WTC11 (cell line): ENCODE measurements at regions not wholly inside any gene's neighbourhood (a gene's known extent, or its start where the extent isn't known, plus 50 kb on each side); places are given as distances from the start of the nearest gene placed in this dataset.

Experiments used
- ATAC-seq: fragments of 200-7000 bp; cut with Tn5 transposase; 2 replicates; pipeline ENCODE4 v1.10.0; 2021; ENCODE audit warnings: mild to moderate bottlenecking, moderate library complexity
- CTCF ChIA-PET: fragments of 300-600 bp; sonication (Branson Sonifier 250); formaldehyde crosslinking; loops from one replicate; lab custom pipeline; 2021; ENCODE audit warnings: antibody characterized with exemption; lab: Charles Lee
- POLR2A ChIA-PET: fragments of 350-600 bp; sonication (Branson Sonifier 250); formaldehyde crosslinking; loops from one replicate; lab custom pipeline; 2021; ENCODE audit warnings: antibody characterized with exemption; lab: Charles Lee
- DNase-seq: peaks from one replicate; pipeline ENCODE4 v3.0.0; 2021; ENCODE audit warnings: low spot score
- H3K27ac Mint-ChIP-seq: 2 replicates; pipeline ENCODE4 v1.8.0; 2021; ENCODE audit warnings: mixed read lengths
- H3K27me3 Mint-ChIP-seq: 2 replicates; pipeline ENCODE4 v1.8.0; 2021; ENCODE audit warnings: low read depth, mild to moderate bottlenecking, moderate library complexity, mixed read lengths
- H3K36me3 Mint-ChIP-seq: 2 replicates; pipeline ENCODE4 v1.8.0; 2021; ENCODE audit warnings: mixed read lengths
- H3K4me1 Mint-ChIP-seq: 2 replicates; pipeline ENCODE4 v1.8.0; 2022; ENCODE audit warnings: mixed read lengths
- H3K4me3 Mint-ChIP-seq: 2 replicates; pipeline ENCODE4 v1.8.0; 2021; ENCODE audit warnings: mild to moderate bottlenecking, moderate library complexity, mixed read lengths
- H3K9me3 Mint-ChIP-seq: 2 replicates; pipeline ENCODE4 v1.8.0; 2021; ENCODE audit warnings: mixed read lengths
- FOXK1 ChIP-seq: sonication (generic); formaldehyde crosslinking; IDR thresholded peaks from 2 replicates; pipeline ENCODE4 v1.8.0; 2022; ENCODE audit warnings: mild to moderate bottlenecking, moderate library complexity, missing genetic modification reagents
- GTF2I ChIP-seq: fragments of 250-450 bp; sonication (Bioruptor Pico); conservative IDR thresholded peaks from 2 replicates; pipeline ENCODE4 v1.4.0; 2021; ENCODE audit warnings: mild to moderate bottlenecking
- JUN ChIP-seq: sonication (generic); formaldehyde crosslinking; IDR thresholded peaks from 2 replicates; pipeline ENCODE4 v1.8.0; 2023; ENCODE audit warnings: mild to moderate bottlenecking, missing genetic modification reagents
- NFYB ChIP-seq: sonication (generic); formaldehyde crosslinking; conservative IDR thresholded peaks from 2 replicates; pipeline ENCODE4 v1.8.0; 2022; ENCODE audit warnings: low read depth, missing genetic modification reagents
- NR1H2 ChIP-seq: sonication (generic); formaldehyde crosslinking; IDR thresholded peaks from 2 replicates; pipeline ENCODE4 v1.9.0; 2021; ENCODE audit warnings: mild to moderate bottlenecking, moderate library complexity, missing genetic modification reagents
- SP1 ChIP-seq: sonication (generic); formaldehyde crosslinking; conservative IDR thresholded peaks from 2 replicates; pipeline ENCODE4 v1.8.1; 2022; ENCODE audit warnings: missing genetic modification reagents
- TCF7 ChIP-seq: sonication (generic); formaldehyde crosslinking; IDR thresholded peaks from 2 replicates; pipeline ENCODE4 v1.8.0; 2022; ENCODE audit warnings: mild to moderate bottlenecking, low read depth, missing genetic modification reagents, moderate library complexity
- ZNF232 ChIP-seq: sonication (generic); formaldehyde crosslinking; IDR thresholded peaks from 2 replicates; pipeline ENCODE4 v1.8.0; 2022; ENCODE audit warnings: mild to moderate bottlenecking, missing genetic modification reagents
- TF ChIP-seq, protein P1 (sequence below): fragments of 250-450 bp; sonication (Bioruptor Pico); IDR thresholded peaks from 2 replicates; pipeline ENCODE4 v1.9.0; 2021; ENCODE audit warnings: mild to moderate bottlenecking
- TF ChIP-seq, protein P2 (sequence below): sonication (generic); formaldehyde crosslinking; IDR thresholded peaks from 2 replicates; pipeline ENCODE4 v1.8.1; 2022; ENCODE audit warnings: low read depth, mild to moderate bottlenecking, moderate library complexity, missing genetic modification reagents, borderline replicate concordance
- TF ChIP-seq, protein P3 (sequence below): sonication (generic); formaldehyde crosslinking; IDR thresholded peaks from 2 replicates; pipeline ENCODE4 v1.8.1; 2022; ENCODE audit warnings: mild to moderate bottlenecking, missing genetic modification reagents, moderate library complexity, borderline replicate concordance
- TF ChIP-seq, protein P4 (sequence below): fragments of 250-450 bp; sonication (Bioruptor Pico); IDR thresholded peaks from 2 replicates; pipeline ENCODE4 v1.9.0; 2021; ENCODE audit warnings: moderate library complexity, mild to moderate bottlenecking, inconsistent platforms, borderline replicate concordance
- TF ChIP-seq, protein P5 (sequence below): fragments of 250-450 bp; sonication (Bioruptor Pico); IDR thresholded peaks from 2 replicates; pipeline ENCODE4 v1.9.0; 2021; ENCODE audit warnings: mild to moderate bottlenecking
- TF ChIP-seq, protein P6 (sequence below): sonication (generic); formaldehyde crosslinking; IDR thresholded peaks from 2 replicates; pipeline ENCODE4 v1.8.1; 2023; ENCODE audit warnings: mild to moderate bottlenecking, missing genetic modification reagents
- TF ChIP-seq, protein P7 (sequence below): sonication (generic); formaldehyde crosslinking; IDR thresholded peaks from 2 replicates; pipeline ENCODE4 v1.8.0; 2022; ENCODE audit warnings: mild to moderate bottlenecking, missing genetic modification reagents

DNA sequence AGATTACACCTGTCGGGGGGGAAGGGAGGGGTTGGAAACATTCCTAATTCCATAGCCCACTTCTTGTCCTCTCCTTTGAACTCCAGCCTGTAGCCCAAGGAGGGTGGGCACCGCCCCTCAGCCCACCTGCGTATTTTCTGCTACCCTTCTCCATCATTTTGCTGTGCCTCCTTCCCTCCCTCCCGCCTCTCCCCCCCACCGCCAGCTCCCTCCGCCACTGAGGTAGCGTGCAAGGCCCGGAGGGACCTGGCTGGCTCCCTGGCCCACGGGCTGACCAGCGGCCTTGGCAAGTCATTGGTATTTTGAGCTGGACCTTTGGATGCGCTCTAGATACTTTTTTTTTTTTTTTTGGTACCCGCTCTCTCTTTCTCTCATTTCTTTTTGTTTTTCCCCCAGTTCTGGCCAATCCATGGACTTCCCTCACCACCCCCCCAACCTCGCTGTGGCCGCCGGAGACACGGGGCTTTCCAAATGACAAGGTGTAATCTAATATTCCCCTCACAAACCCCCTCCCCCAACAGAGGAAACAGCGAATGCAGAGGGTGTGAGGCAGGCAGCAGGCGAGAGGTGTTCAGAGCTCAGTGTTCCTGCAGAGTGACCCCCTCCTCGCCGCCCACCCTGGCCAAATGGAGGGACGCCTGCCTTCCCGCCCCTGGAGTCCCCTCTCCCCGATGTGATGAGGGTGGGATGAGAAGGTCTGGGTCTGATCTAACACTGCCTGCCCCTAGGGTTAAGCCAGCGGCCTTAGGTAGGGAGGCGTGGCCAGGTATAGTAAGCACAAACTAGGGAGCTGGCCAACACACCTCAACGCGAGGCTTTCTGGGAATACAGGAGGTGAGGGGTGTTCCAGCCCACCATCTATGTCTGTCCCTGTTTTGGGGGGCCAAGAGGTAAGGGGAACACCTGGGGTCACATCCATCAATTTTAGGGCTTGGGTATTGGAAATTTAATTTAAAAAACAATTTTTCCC, 89.2 kb downstream of the PTPRS start (continued):
- TF ChIP-seq, protein P1, sequence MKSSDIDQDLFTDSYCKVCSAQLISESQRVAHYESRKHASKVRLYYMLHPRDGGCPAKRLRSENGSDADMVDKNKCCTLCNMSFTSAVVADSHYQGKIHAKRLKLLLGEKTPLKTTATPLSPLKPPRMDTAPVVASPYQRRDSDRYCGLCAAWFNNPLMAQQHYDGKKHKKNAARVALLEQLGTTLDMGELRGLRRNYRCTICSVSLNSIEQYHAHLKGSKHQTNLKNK = no peak
- TF ChIP-seq, protein P2, sequence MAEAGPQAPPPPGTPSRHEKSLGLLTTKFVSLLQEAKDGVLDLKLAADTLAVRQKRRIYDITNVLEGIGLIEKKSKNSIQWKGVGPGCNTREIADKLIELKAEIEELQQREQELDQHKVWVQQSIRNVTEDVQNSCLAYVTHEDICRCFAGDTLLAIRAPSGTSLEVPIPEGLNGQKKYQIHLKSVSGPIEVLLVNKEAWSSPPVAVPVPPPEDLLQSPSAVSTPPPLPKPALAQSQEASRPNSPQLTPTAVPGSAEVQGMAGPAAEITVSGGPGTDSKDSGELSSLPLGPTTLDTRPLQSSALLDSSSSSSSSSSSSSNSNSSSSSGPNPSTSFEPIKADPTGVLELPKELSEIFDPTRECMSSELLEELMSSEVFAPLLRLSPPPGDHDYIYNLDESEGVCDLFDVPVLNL = no peak
- TF ChIP-seq, protein P3, sequence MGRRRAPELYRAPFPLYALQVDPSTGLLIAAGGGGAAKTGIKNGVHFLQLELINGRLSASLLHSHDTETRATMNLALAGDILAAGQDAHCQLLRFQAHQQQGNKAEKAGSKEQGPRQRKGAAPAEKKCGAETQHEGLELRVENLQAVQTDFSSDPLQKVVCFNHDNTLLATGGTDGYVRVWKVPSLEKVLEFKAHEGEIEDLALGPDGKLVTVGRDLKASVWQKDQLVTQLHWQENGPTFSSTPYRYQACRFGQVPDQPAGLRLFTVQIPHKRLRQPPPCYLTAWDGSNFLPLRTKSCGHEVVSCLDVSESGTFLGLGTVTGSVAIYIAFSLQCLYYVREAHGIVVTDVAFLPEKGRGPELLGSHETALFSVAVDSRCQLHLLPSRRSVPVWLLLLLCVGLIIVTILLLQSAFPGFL (CRISPR knock-in tag) = no peak
- no peak for TF ChIP-seq GTF2I

DNA sequence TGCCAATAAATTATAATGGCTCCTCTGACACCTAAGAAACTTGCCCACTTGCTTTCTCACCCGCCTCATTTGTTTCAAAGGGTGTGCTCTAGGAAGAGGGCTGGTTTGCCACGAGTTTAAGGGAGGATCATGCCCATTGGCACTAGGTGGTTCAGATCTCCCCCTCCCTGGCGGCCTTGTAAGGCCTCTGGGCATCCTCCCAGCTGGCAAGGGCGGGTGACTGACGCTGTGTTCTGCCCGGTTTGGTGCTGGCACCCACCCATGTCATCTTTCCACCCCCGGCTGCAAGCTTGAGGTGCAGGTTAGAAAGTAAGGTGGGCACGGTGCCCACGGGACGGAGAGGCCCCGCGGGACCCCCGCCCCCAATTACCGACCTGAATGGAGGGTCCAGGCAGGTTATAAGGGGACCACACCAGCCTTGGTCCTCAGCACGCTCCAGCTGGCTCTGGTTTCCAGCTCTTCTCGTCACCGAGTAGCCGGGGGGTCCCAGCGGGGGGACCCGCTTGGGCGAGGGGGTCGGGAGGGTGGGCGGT, 90.4 kb downstream of the PTPRS start:
- Mint-ChIP-seq H3K36me3 (peaks cover 33% of the 10 kb centered on the region), H3K27ac (no peak overlapping the region), H3K4me3 (no peak overlapping the region), H3K9me3 (peaks cover 9% of the 10 kb centered on the region), H3K4me1 (peaks cover 38% of the 10 kb centered on the region), H3K27me3 (no peaks in the 10 kb centered on the region)
- ATAC-seq = no peak
- TF ChIP-seq NFYB (CRISPR knock-in tag) = no peak
- TF ChIP-seq, protein P4, sequence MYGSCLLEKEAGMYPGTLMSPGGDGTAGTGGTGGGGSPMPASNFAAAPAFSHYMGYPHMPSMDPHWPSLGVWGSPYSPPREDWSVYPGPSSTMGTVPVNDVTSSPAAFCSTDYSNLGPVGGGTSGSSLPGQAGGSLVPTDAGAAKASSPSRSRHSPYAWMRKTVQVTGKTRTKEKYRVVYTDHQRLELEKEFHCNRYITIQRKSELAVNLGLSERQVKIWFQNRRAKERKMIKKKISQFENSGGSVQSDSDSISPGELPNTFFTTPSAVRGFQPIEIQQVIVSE (CRISPR knock-in tag) = no peak
- no peak for TF ChIP-seq JUN
- TF ChIP-seq TCF7 (CRISPR knock-in tag) = no peak
- TF ChIP-seq FOXK1 = no peak
- TF ChIP-seq, protein P5, sequence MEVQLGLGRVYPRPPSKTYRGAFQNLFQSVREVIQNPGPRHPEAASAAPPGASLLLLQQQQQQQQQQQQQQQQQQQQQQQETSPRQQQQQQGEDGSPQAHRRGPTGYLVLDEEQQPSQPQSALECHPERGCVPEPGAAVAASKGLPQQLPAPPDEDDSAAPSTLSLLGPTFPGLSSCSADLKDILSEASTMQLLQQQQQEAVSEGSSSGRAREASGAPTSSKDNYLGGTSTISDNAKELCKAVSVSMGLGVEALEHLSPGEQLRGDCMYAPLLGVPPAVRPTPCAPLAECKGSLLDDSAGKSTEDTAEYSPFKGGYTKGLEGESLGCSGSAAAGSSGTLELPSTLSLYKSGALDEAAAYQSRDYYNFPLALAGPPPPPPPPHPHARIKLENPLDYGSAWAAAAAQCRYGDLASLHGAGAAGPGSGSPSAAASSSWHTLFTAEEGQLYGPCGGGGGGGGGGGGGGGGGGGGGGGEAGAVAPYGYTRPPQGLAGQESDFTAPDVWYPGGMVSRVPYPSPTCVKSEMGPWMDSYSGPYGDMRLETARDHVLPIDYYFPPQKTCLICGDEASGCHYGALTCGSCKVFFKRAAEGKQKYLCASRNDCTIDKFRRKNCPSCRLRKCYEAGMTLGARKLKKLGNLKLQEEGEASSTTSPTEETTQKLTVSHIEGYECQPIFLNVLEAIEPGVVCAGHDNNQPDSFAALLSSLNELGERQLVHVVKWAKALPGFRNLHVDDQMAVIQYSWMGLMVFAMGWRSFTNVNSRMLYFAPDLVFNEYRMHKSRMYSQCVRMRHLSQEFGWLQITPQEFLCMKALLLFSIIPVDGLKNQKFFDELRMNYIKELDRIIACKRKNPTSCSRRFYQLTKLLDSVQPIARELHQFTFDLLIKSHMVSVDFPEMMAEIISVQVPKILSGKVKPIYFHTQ = no peak
- TF ChIP-seq, protein P6, sequence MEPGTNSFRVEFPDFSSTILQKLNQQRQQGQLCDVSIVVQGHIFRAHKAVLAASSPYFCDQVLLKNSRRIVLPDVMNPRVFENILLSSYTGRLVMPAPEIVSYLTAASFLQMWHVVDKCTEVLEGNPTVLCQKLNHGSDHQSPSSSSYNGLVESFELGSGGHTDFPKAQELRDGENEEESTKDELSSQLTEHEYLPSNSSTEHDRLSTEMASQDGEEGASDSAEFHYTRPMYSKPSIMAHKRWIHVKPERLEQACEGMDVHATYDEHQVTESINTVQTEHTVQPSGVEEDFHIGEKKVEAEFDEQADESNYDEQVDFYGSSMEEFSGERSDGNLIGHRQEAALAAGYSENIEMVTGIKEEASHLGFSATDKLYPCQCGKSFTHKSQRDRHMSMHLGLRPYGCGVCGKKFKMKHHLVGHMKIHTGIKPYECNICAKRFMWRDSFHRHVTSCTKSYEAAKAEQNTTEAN = no peak
- no peak for TF ChIP-seq SP1 (CRISPR knock-in tag)
- TF ChIP-seq, protein P7, sequence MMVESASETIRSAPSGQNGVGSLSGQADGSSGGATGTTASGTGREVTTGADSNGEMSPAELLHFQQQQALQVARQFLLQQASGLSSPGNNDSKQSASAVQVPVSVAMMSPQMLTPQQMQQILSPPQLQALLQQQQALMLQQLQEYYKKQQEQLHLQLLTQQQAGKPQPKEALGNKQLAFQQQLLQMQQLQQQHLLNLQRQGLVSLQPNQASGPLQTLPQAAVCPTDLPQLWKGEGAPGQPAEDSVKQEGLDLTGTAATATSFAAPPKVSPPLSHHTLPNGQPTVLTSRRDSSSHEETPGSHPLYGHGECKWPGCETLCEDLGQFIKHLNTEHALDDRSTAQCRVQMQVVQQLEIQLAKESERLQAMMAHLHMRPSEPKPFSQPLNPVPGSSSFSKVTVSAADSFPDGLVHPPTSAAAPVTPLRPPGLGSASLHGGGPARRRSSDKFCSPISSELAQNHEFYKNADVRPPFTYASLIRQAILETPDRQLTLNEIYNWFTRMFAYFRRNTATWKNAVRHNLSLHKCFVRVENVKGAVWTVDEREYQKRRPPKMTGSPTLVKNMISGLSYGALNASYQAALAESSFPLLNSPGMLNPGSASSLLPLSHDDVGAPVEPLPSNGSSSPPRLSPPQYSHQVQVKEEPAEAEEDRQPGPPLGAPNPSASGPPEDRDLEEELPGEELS (CRISPR knock-in tag) = no peak
- no peak for TF ChIP-seq ZNF232 (CRISPR knock-in tag)
- TF ChIP-seq NR1H2 (CRISPR knock-in tag) = no peak
- CTCF ChIA-PET = no interaction called here
- no peak for DNase-seq
- POLR2A ChIA-PET = no interaction called here
